ENCODE measurements at regions not wholly inside any gene's neighbourhood (a gene's known extent, or its start where the extent isn't known, plus 50 kb on each side); places are given as distances from the start of the nearest gene placed in this dataset.
"Not testable (repeated sequence)": the region's sequence is repeated elsewhere in the genome, so short reads cannot be mapped to it uniquely, and the experiment has no call there.

- not testable (repeated sequence) for H3K36me3 Mint-ChIP-seq; H3K4me3 Mint-ChIP-seq; H3K9me3 Mint-ChIP-seq; DNase-seq (ENCODE audit: low spot score in 2 of 2); H3K27ac Mint-ChIP-seq; H3K4me1 Mint-ChIP-seq; H3K27me3 Mint-ChIP-seq; ATAC-seq (ENCODE audit: low read depth)
These were observed 87.1 kb downstream of the BTBD3 start for GRCh38 chr20:12004776-12005175.

DNA sequence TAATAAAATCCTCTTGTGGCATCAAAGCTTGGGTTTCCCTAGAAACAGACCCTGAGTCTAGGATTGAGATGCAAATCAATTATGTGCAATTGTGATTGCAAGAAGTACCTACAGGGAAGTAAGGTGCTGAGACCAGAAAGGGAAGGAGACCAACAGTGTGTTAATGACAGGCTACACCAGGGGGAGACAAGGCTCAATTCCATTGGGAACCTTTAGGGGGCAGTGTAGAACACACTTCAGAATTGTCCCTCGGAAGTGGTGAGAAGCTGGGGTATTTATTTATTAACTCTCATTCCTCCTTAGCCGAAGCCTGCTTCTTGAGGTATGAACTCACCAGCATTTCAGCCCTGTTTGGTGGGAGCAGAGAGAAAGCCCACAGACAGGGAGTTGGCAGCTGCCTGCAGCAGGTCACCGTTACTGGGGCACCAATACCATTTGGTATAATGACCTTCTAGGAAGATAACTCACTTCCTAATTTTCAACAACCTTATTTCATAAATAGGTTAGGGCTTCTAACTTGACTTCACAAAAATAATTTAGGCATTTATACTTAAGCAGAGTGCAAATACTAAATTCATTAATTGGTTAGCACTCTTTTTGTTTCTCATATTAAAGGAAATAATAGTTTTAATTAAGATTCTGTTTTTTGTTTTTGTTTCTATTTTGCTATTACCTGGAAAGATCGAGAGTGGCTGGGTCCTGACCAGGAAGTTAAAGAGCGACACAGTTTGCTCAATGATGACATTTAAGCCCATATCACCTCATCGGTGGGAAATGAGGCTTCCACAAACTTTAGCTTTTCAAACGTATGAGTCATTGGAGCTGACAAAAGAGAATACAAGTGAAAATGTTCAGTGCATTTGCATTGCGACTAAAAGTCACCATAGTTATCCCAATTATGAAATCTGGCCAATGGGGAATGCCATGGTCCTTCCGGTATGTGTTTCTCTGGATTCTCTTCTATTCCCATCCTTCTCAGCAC is 94.8 kb downstream of the BTBD3 start:
- Mint-ChIP-seq H3K4me3 (no peak overlapping the region), H3K36me3 (no peaks in the 10 kb centered on the region), H3K4me1 (no peaks in the 10 kb centered on the region), H3K27me3 (no peaks in the 10 kb centered on the region), H3K27ac (no peak overlapping the region), H3K9me3 (peaks cover 1% of the 10 kb centered on the region)
- ATAC-seq (ENCODE audit: low read depth) (peak; percentile 60), DNase-seq (ENCODE audit: low spot score in 2 of 2) (peak; percentile 11 to 14)

DNA sequence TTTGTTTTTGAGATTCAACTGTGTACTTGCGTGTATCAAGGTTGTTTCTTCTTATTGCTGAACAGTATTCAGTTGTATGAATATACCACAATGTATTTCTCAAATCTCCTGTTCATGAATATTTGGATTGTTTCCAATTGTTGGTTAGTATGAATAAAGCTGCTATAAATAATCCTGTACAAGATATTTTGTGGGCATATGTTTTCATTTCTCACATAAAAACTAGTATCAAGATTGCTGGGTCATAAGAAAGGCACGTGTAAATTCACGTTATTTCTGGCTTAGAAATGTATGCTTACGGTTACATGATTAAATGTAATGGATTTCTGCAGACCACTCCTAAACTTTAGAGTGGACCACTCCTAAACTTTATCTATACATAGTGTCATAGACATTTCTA is 96.6 kb downstream of the BTBD3 start:
- peaks cover 4% of the 10 kb centered on the region for H3K9me3 Mint-ChIP-seq
- H3K27ac Mint-ChIP-seq, result no peak overlapping the region
- H3K4me3 Mint-ChIP-seq, result no peak overlapping the region
- H3K27me3 Mint-ChIP-seq, result no peaks in the 10 kb centered on the region
- DNase-seq (ENCODE audit: low spot score in 2 of 2) (no peak), ATAC-seq (ENCODE audit: low read depth) (no peak)
- H3K4me1 Mint-ChIP-seq, result no peaks in the 10 kb centered on the region
- H3K36me3 Mint-ChIP-seq, result no peaks in the 10 kb centered on the region

- Mint-ChIP-seq H3K4me3 (no peak overlapping the region), H3K27ac (no peak overlapping the region), H3K36me3 (no peaks in the 10 kb centered on the region), H3K9me3 (peaks cover 4% of the 10 kb centered on the region), H3K4me1 (no peaks in the 10 kb centered on the region), H3K27me3 (no peaks in the 10 kb centered on the region)
- DNase-seq (ENCODE audit: low spot score in 2 of 2), result no peak
- ATAC-seq (ENCODE audit: low read depth), result no peak
These were observed 97.0 kb downstream of the BTBD3 start for GRCh38 chr20:12014736-12015135.

DNA sequence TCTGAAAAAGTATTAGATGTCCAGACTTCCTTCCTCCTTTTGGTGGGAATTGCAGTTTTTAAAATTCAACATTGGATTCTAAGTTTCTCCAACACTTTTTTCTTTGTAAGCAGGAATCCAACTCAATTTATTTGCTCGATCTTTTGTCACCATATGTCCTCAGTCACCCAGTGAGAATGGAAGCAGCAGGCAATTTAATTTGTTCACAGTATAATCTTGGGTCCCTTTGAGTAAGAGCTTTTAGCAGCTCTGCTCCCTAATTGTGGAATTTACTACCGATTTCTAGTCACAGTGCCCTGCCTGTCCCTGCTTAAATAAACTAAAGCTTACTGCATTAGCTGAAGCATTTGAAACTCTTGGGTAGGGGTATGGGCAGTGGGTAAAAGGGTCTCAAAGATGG is 98.6 kb downstream of the BTBD3 start:
- ATAC-seq (ENCODE audit: low read depth) (no peak), DNase-seq (ENCODE audit: low spot score in 2 of 2) (no peak)
- Mint-ChIP-seq H3K27ac (no peak overlapping the region), H3K9me3 (peaks cover 4% of the 10 kb centered on the region), H3K4me1 (peaks cover 4% of the 10 kb centered on the region), H3K36me3 (no peaks in the 10 kb centered on the region), H3K4me3 (no peak overlapping the region), H3K27me3 (no peaks in the 10 kb centered on the region)

GRCh38 chr20:12019715-12020114 is 102.0 kb downstream of the BTBD3 start:
- Mint-ChIP-seq H3K27me3 (no peaks in the 10 kb centered on the region), H3K27ac (no peak overlapping the region), H3K9me3 (peaks cover 7% of the 10 kb centered on the region), H3K36me3 (no peaks in the 10 kb centered on the region), H3K4me3 (no peak overlapping the region), H3K4me1 (peaks cover 10% of the 10 kb centered on the region)
- ATAC-seq (ENCODE audit: low read depth), result no peak
- no peak for DNase-seq (ENCODE audit: low spot score in 2 of 2)

DNA sequence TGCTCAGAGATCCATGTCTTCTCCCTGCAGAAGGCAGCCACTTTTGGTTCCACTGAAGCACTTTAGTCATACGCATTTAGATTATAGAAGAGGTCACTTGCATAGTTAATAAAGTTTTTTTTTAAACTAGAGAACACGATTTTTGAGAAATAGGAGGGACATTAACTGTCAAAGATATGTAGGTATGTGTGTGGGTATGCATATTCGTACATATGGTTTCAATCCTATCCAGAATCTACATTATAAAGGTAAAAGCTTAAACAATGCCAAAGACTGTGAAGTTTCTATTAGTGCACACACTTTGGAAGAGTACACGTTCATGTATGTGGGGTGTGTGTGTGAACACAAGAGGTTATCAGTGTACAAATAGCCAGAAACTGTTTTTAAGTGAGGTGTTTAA is 103.2 kb downstream of the BTBD3 start:
- no peaks in the 10 kb centered on the region for H3K27me3 Mint-ChIP-seq
- H3K27ac Mint-ChIP-seq, result no peak overlapping the region
- H3K9me3 Mint-ChIP-seq, result peaks cover 9% of the 10 kb centered on the region
- H3K4me1 Mint-ChIP-seq, result peaks cover 12% of the 10 kb centered on the region
- no peak overlapping the region for H3K4me3 Mint-ChIP-seq
- DNase-seq (ENCODE audit: low spot score in 2 of 2) (no peak), ATAC-seq (ENCODE audit: low read depth) (no peak)
- no peaks in the 10 kb centered on the region for H3K36me3 Mint-ChIP-seq

DNA sequence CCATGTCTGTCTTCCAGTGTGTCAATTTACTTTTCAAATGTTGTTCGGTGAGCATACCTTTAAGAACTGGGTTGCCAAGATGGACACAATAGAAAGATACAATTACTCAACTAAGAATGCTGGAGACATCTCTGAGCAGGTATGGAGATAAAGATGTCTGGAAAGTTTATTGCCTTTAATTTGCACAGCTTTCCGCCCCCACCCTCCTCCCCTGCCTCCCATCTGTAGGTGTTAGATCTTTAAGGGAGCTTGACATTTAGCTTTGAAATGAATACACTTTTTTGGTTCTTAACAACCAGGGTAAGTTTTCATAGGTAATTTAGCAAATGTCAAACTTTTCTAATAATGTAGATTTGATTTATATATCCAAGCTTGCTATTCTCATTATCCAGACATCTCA is 104.4 kb downstream of the BTBD3 start:
- ATAC-seq (ENCODE audit: low read depth) (no peak), DNase-seq (ENCODE audit: low spot score in 2 of 2) (no peak)
- Mint-ChIP-seq H3K9me3 (peaks cover 10% of the 10 kb centered on the region), H3K4me1 (peaks cover 12% of the 10 kb centered on the region), H3K27me3 (no peaks in the 10 kb centered on the region), H3K36me3 (no peaks in the 10 kb centered on the region), H3K4me3 (no peak overlapping the region), H3K27ac (no peak overlapping the region)

- no peak for DNase-seq (ENCODE audit: low spot score in 2 of 2)
- Mint-ChIP-seq H3K27ac (no peak overlapping the region), H3K4me3 (no peak overlapping the region), H3K4me1 (peaks cover 12% of the 10 kb centered on the region), H3K27me3 (no peaks in the 10 kb centered on the region), H3K36me3 (no peaks in the 10 kb centered on the region), H3K9me3 (peaks cover 6% of the 10 kb centered on the region)
- ATAC-seq (ENCODE audit: low read depth), result peak; percentile 58
These were observed 105.6 kb downstream of the BTBD3 start for GRCh38 chr20:12023194-12023795.

DNA sequence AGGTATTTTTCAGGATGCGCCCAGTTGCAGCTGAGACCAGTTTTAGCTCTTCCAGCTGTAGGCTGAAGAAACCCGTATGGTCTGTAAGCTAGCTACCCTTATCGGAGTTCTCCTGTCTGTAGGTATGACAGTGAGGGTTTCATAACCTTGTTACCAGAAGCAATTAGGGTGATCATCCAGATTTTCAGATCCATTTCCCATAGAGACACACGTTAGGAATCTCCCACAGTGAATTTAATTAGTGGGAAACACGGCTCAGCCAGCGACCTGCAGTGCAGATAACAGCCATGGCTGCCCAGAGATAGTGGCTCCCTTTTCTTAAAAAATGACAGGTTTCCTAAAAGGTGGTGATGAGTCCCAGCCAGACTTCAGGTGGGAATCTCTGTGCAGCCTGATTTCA is 111.1 kb downstream of the BTBD3 start:
- DNase-seq (ENCODE audit: low spot score in 2 of 2) (no peak), ATAC-seq (ENCODE audit: low read depth) (no peak)
- Mint-ChIP-seq H3K27me3 (peaks cover 2% of the 10 kb centered on the region), H3K4me3 (no peak overlapping the region), H3K36me3 (no peaks in the 10 kb centered on the region), H3K27ac (no peak overlapping the region), H3K9me3 (peaks cover 3% of the 10 kb centered on the region), H3K4me1 (peaks cover 2% of the 10 kb centered on the region)

- Mint-ChIP-seq H3K27me3 (peaks cover 2% of the 10 kb centered on the region), H3K9me3 (peaks cover 3% of the 10 kb centered on the region), H3K4me3 (no peak overlapping the region), H3K36me3 (no peaks in the 10 kb centered on the region), H3K27ac (no peak overlapping the region), H3K4me1 (peaks cover 2% of the 10 kb centered on the region)
- no peak for DNase-seq (ENCODE audit: low spot score in 2 of 2)
- no peak for ATAC-seq (ENCODE audit: low read depth)
These were observed 112.8 kb downstream of the BTBD3 start for GRCh38 chr20:12030470-12030869.

- DNase-seq (ENCODE audit: low spot score in 2 of 2) (no peak), ATAC-seq (ENCODE audit: low read depth) (no peak)
- Mint-ChIP-seq H3K36me3 (no peaks in the 10 kb centered on the region), H3K9me3 (peaks cover 2% of the 10 kb centered on the region), H3K4me1 (no peaks in the 10 kb centered on the region), H3K4me3 (no peak overlapping the region), H3K27me3 (peaks cover 2% of the 10 kb centered on the region), H3K27ac (no peak overlapping the region)
These were observed 118.4 kb downstream of the BTBD3 start for GRCh38 chr20:12036142-12036541.

DNA sequence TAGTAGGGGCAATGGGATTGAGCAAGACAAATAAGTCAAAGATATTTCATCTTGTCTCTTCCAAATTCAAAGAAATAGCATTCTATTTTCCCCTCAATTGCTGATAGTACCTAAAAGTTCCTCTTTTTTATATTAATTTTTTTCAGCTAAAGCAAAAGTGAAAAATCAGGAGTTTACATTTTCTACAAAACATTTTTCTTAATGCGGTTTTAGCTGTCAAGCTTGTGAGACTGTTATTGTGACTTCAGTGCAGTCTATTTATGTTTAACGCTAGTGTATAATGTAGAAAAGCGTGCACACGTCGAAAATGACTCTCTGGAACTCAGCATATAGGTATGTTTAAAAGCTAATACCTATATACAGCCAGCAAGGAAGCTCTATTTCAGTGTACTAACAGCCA is 119.8 kb downstream of the BTBD3 start:
- no peak for ATAC-seq (ENCODE audit: low read depth)
- H3K9me3 Mint-ChIP-seq, result peaks cover 2% of the 10 kb centered on the region
- no peak overlapping the region for H3K27ac Mint-ChIP-seq
- H3K4me1 Mint-ChIP-seq, result no peaks in the 10 kb centered on the region
- no peak for DNase-seq (ENCODE audit: low spot score in 2 of 2)
- H3K36me3 Mint-ChIP-seq, result no peaks in the 10 kb centered on the region
- no peak overlapping the region for H3K4me3 Mint-ChIP-seq
- no peaks in the 10 kb centered on the region for H3K27me3 Mint-ChIP-seq

GRCh38 chr20:12040261-12040660 is 122.6 kb downstream of the BTBD3 start:
- Mint-ChIP-seq H3K36me3 (no peaks in the 10 kb centered on the region), H3K4me1 (no peaks in the 10 kb centered on the region), H3K27me3 (no peaks in the 10 kb centered on the region), H3K9me3 (peaks cover 2% of the 10 kb centered on the region), H3K27ac (no peak overlapping the region), H3K4me3 (no peak overlapping the region)
- DNase-seq (ENCODE audit: low spot score in 2 of 2) (no peak), ATAC-seq (ENCODE audit: low read depth) (no peak)

Data from memory B cell (primary cell).